ENCODE measurements at regions not wholly inside any gene's neighbourhood (a gene's known extent, or its start where the extent isn't known, plus 50 kb on each side); places are given as distances from the start of the nearest gene placed in this dataset.

DNA sequence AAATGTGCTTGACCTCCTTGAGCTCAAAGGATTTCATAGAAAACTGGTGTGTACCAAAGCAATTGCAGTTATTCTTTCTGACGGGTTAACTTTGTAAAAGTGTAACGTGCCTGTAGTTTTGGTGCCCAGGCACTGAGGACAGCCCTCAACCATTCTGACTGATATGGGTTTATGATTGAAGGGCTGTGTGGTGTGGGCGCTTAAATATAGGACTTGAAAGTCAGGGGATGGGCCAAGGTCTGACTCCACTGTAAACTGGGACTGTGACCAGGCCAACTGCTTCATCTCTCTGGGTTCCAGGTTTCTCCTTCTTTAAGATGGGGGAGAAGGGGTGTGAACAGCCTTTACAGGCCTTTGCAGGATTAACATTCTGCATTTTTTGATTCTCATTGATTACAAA is 191.1 kb upstream of the ARHGAP20 start:
- H3K9me3 ChIP-seq (ENCODE audit: control insufficient read depth in 4 of 4, insufficient read depth in 3 of 4, low read length in 3 of 4) = no peaks in the 10 kb centered on the region
- no peak overlapping the region for H3K9ac ChIP-seq (ENCODE audit: insufficient read depth in 1 of 2, low read length in 2 of 2)
- ATAC-seq (ENCODE audit: insufficient read depth, low FRiP score) (no peak), DNase-seq (no peak)
- H3K27ac ChIP-seq (ENCODE audit: low read depth in 1 of 2, low read length in 1 of 2) = no peak overlapping the region
- H3K4me3 ChIP-seq = no peak overlapping the region
- H3K27me3 ChIP-seq (ENCODE audit: control insufficient read depth in 3 of 3, insufficient read depth in 3 of 3, low read length in 2 of 3) = no peaks in the 10 kb centered on the region
- peaks cover 0 to 6% (median under 1%) of the 10 kb centered on the region in 5 donors for H3K4me1 ChIP-seq (ENCODE audit: control insufficient read depth in 5 of 5, insufficient read depth in 5 of 5, low read length in 5 of 5)
- no peak for TF ChIP-seq CTCF (IDR thresholded peaks at IDR 0.05; ENCODE audit: control extremely low read depth, extremely low read depth)
- WGBS, 2 donors = 93 to 97% methylated on average over 3 of the region's 3 CpGs
- no peaks in the 10 kb centered on the region for H3K36me3 ChIP-seq (ENCODE audit: control insufficient read depth in 4 of 4, insufficient read depth in 4 of 4, low read length in 4 of 4)

DNA sequence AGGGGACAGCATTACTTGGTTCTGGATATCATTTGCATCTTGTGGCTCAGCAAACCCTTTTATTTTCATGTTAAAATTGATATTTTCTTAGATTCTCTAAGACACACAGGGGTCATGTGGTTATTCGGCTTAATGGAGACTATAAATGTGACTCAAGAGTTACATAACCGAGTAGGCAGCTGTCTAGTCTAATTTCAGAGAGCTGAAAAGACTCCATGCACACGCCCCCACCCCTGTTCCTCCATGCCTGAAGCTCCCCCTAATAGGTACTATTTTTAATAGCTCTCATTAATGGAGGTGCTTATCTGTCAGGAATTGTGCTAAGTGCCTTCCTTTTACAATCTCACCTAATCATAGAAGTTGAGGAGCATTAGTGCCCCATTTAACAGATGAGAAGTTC is 189.2 kb upstream of the ARHGAP20 start:
- no peak overlapping the region for H3K27ac ChIP-seq (ENCODE audit: low read depth in 1 of 2, low read length in 1 of 2)
- no peaks in the 10 kb centered on the region for H3K27me3 ChIP-seq (ENCODE audit: control insufficient read depth in 3 of 3, insufficient read depth in 3 of 3, low read length in 2 of 3)
- no peaks in the 10 kb centered on the region for H3K36me3 ChIP-seq (ENCODE audit: control insufficient read depth in 4 of 4, insufficient read depth in 4 of 4, low read length in 4 of 4)
- DNase-seq (no peak), ATAC-seq (ENCODE audit: insufficient read depth, low FRiP score) (no peak)
- 76 to 90% methylated on average over 3 of the region's 3 CpGs for WGBS, 2 donors
- no peak overlapping the region for H3K9ac ChIP-seq (ENCODE audit: insufficient read depth in 1 of 2, low read length in 2 of 2)
- TF ChIP-seq CTCF (IDR thresholded peaks at IDR 0.05; ENCODE audit: control extremely low read depth, extremely low read depth) = no peak
- peaks cover 0 to 2% (median 0%) of the 10 kb centered on the region in 5 donors for H3K4me1 ChIP-seq (ENCODE audit: control insufficient read depth in 5 of 5, insufficient read depth in 5 of 5, low read length in 5 of 5)
- H3K4me3 ChIP-seq = no peak overlapping the region
- H3K9me3 ChIP-seq (ENCODE audit: control insufficient read depth in 4 of 4, insufficient read depth in 3 of 4, low read length in 3 of 4) = no peaks in the 10 kb centered on the region

GRCh38 chr11:110900426-110900825 is 188.2 kb upstream of the ARHGAP20 start:
- no peak overlapping the region for H3K4me3 ChIP-seq
- no peak for DNase-seq
- peaks cover 0 to 2% (median 0%) of the 10 kb centered on the region in 5 donors for H3K4me1 ChIP-seq (ENCODE audit: control insufficient read depth in 5 of 5, insufficient read depth in 5 of 5, low read length in 5 of 5)
- ATAC-seq (ENCODE audit: insufficient read depth, low FRiP score) = no peak
- H3K27ac ChIP-seq (ENCODE audit: low read depth in 1 of 2, low read length in 1 of 2) = no peak overlapping the region
- no peaks in the 10 kb centered on the region for H3K27me3 ChIP-seq (ENCODE audit: control insufficient read depth in 3 of 3, insufficient read depth in 3 of 3, low read length in 2 of 3)
- WGBS, 2 donors = 90 to 91% methylated on average over 1 of the region's 1 CpG
- H3K9me3 ChIP-seq (ENCODE audit: control insufficient read depth in 4 of 4, insufficient read depth in 3 of 4, low read length in 3 of 4) = no peaks in the 10 kb centered on the region
- no peak overlapping the region for H3K9ac ChIP-seq (ENCODE audit: insufficient read depth in 1 of 2, low read length in 2 of 2)
- no peaks in the 10 kb centered on the region for H3K36me3 ChIP-seq (ENCODE audit: control insufficient read depth in 4 of 4, insufficient read depth in 4 of 4, low read length in 4 of 4)
- no peak for TF ChIP-seq CTCF (IDR thresholded peaks at IDR 0.05; ENCODE audit: control extremely low read depth, extremely low read depth)

DNA sequence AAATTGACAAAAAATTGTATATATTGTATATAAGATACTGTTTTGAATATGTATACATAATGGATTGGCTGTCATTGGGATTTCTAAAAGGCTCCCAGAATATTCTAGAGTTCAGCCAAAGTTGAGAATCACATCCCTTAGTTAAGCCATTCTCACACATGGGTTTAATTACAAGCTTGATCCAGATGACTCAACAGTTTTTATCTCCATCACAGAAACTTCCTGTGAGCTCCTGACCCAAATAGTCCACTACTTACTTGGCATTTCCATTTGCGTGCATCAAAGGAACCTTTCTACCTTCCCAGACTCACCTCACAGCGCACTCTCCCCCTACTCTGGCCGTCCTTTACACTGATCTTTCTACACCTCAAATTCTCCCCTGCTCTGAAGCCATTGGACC is 184.8 kb upstream of the ARHGAP20 start:
- 63 to 77% methylated on average over 3 of the region's 3 CpGs for WGBS, 2 donors
- no peak overlapping the region for H3K9ac ChIP-seq (ENCODE audit: insufficient read depth in 1 of 2, low read length in 2 of 2)
- DNase-seq (peak in 1 of 3 donors; percentile 37), ATAC-seq (ENCODE audit: insufficient read depth, low FRiP score) (no peak)
- no peak for TF ChIP-seq CTCF (IDR thresholded peaks at IDR 0.05; ENCODE audit: control extremely low read depth, extremely low read depth)
- H3K4me3 ChIP-seq = no peak overlapping the region
- H3K9me3 ChIP-seq (ENCODE audit: control insufficient read depth in 4 of 4, insufficient read depth in 3 of 4, low read length in 3 of 4) = no peaks in the 10 kb centered on the region
- no peaks in the 10 kb centered on the region for H3K27me3 ChIP-seq (ENCODE audit: control insufficient read depth in 3 of 3, insufficient read depth in 3 of 3, low read length in 2 of 3)
- H3K36me3 ChIP-seq (ENCODE audit: control insufficient read depth in 4 of 4, insufficient read depth in 4 of 4, low read length in 4 of 4) = no peaks in the 10 kb centered on the region
- no peak overlapping the region for H3K27ac ChIP-seq (ENCODE audit: low read depth in 1 of 2, low read length in 1 of 2)
- H3K4me1 ChIP-seq (ENCODE audit: control insufficient read depth in 5 of 5, insufficient read depth in 5 of 5, low read length in 5 of 5) = peaks cover 0 to 2% (median 0%) of the 10 kb centered on the region in 5 donors
